Tibial artery (tissue), 4 donors: ENCODE measurements at regions not wholly inside any gene's neighbourhood (a gene's known extent, or its start where the extent isn't known, plus 50 kb on each side); places are given as distances from the start of the nearest gene placed in this dataset.

Source experiments
- DNase-seq, 2 donors: peaks; one replicate each; pipeline ENCODE4 v3.0.0-alpha.2; 2019
- H3K27ac ChIP-seq, 2 donors: fragments of 200-600 bp; sonication (generic) in 1 of 2; 1 replicate in 1 of 2; 2 replicates in 1 of 2; pipeline ENCODE4 v1.5.1; 2018 to 2019; ENCODE audit warnings: mild to moderate bottlenecking in 1 of 2
- H3K27me3 ChIP-seq, 2 donors: fragments of 200-600 bp; sonication (generic) in 1 of 2; one replicate each; pipeline versions ENCODE4 v1.5.1 to v1.6.0; 2016 to 2019
- H3K36me3 ChIP-seq, 3 donors: fragments of 200-600 bp; sonication (generic) in 2 of 3; one replicate each; pipeline ENCODE4 v1.5.1; 2016 to 2019; ENCODE audit warnings: mild to moderate bottlenecking in 2 of 3
- H3K4me1 ChIP-seq, 4 donors: fragments of 200-600 bp; sonication (generic) in 2 of 4; 1 replicate in 3 of 4; 2 replicates in 1 of 4; pipeline ENCODE4 v1.5.1; 2016 to 2019
- H3K4me3 ChIP-seq, 2 donors: fragments of 200-600 bp; sonication (generic) in 1 of 2; 1 replicate in 1 of 2; 2 replicates in 1 of 2; pipeline ENCODE4 v1.5.1; 2018 to 2019; ENCODE audit warnings: mild to moderate bottlenecking in 2 of 2
- H3K9me3 ChIP-seq, 3 donors: fragments of 200-600 bp; sonication (generic) in 1 of 3; one replicate each; pipeline ENCODE4 v1.5.1; 2016 to 2019
- CTCF ChIP-seq, 2 experiments: fragments of 200-600 bp in 1 of 2; fragments of 450-650 bp in 1 of 2; IDR thresholded peaks; one replicate each; pipeline ENCODE4 v1.5.1; 2017 to 2019; ENCODE audit warnings: antibody characterized with exemption in 2 of 2, mild to moderate bottlenecking in 1 of 2, moderate library complexity in 1 of 2
- intact Hi-C: fragments of 100-400 bp; cut with DNase I; formaldehyde crosslinking; loops from one replicate; pipeline ENCODE4 v1.15.0; 2023; ENCODE audit warnings: low total_unique reads

GRCh38 chr7:12091231-12091630, 119.9 kb upstream of the TMEM106B start:
- intact Hi-C loops, result no loop called here
- H3K36me3 ChIP-seq, result no peaks in the 10 kb centered on the region
- no peak for DNase-seq
- no peaks in the 10 kb centered on the region for H3K9me3 ChIP-seq
- no peak overlapping the region for H3K4me3 ChIP-seq
- no peaks in the 10 kb centered on the region for H3K4me1 ChIP-seq
- H3K27ac ChIP-seq, result no peak overlapping the region
- no peak for TF ChIP-seq CTCF (IDR thresholded peaks at IDR 0.05)
- H3K27me3 ChIP-seq, result no peaks in the 10 kb centered on the region

GRCh38 chr7:12092499-12093130, 118.5 kb upstream of the TMEM106B start:
- no peaks in the 10 kb centered on the region for H3K27me3 ChIP-seq
- H3K9me3 ChIP-seq, result no peaks in the 10 kb centered on the region
- no peaks in the 10 kb centered on the region for H3K4me1 ChIP-seq
- no peak overlapping the region for H3K27ac ChIP-seq
- intact Hi-C loops, result no loop called here
- no peak overlapping the region for H3K4me3 ChIP-seq
- TF ChIP-seq CTCF (IDR thresholded peaks at IDR 0.05), result no peak
- no peak for DNase-seq
- H3K36me3 ChIP-seq, result no peaks in the 10 kb centered on the region

- H3K36me3 ChIP-seq, result no peaks in the 10 kb centered on the region
- no peaks in the 10 kb centered on the region for H3K4me1 ChIP-seq
- TF ChIP-seq CTCF (IDR thresholded peaks at IDR 0.05), result no peak
- H3K27me3 ChIP-seq, result no peaks in the 10 kb centered on the region
- no peak overlapping the region for H3K27ac ChIP-seq
- H3K4me3 ChIP-seq, result no peak overlapping the region
- intact Hi-C loops, result no loop called here
- no peak for DNase-seq
- H3K9me3 ChIP-seq, result no peaks in the 10 kb centered on the region
Measured at GRCh38 chr7:12093365-12093764, 117.7 kb upstream of the TMEM106B start.

- no peak overlapping the region for H3K4me3 ChIP-seq
- intact Hi-C loops, result no loop called here
- H3K9me3 ChIP-seq, result no peaks in the 10 kb centered on the region
- no peak for DNase-seq
- no peak for TF ChIP-seq CTCF (IDR thresholded peaks at IDR 0.05)
- no peaks in the 10 kb centered on the region for H3K4me1 ChIP-seq
- H3K36me3 ChIP-seq, result no peaks in the 10 kb centered on the region
- no peak overlapping the region for H3K27ac ChIP-seq
- H3K27me3 ChIP-seq, result no peaks in the 10 kb centered on the region
Measured at GRCh38 chr7:12094365-12094921, 116.7 kb upstream of the TMEM106B start.

GRCh38 chr7:12102126-12102525, 109.0 kb upstream of the TMEM106B start:
- Histone ChIP-seq H3K27ac (no peak overlapping the region), H3K4me3 (no peak overlapping the region), H3K4me1 (no peaks in the 10 kb centered on the region), H3K36me3 (no peaks in the 10 kb centered on the region), H3K9me3 (no peaks in the 10 kb centered on the region), H3K27me3 (no peaks in the 10 kb centered on the region)
- no peak for DNase-seq
- intact Hi-C loops, result no loop called here
- TF ChIP-seq CTCF (IDR thresholded peaks at IDR 0.05), result no peak
